Right renal cortex interstitium (tissue), 3 donors: ENCODE measurements at regions not wholly inside any gene's neighbourhood (a gene's known extent, or its start where the extent isn't known, plus 50 kb on each side); places are given as distances from the start of the nearest gene placed in this dataset.

Experiments
- DNase-seq, 3 donors: peaks; one replicate each; pipeline ENCODE4 v3.0.0-alpha.2; 2013; ENCODE audit warnings: low read depth in 3 of 3, low spot score in 2 of 3

DNA sequence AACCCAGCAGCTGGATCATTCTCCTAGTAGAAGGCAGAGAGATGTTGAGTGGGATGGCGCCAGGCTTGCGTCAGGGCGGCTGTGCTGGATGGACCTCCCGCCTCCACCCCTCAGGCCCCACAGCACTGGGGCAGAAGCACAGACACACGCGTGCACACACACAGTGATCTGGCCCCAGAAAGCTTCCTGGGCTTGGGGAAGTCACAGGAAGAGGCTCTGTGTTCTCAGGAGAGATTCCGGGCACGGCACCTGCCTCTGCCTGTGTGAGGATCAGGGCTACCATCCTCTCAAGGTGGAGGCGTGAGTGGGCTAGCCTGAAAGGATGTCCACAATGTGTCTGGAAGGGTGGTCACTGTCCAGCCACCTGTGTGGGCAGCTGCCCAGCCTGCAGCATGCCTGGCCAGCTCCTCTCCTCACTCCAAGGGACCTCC lies 229.8 kb upstream of the HS6ST1 start:
- DNase-seq: no peak

DNA sequence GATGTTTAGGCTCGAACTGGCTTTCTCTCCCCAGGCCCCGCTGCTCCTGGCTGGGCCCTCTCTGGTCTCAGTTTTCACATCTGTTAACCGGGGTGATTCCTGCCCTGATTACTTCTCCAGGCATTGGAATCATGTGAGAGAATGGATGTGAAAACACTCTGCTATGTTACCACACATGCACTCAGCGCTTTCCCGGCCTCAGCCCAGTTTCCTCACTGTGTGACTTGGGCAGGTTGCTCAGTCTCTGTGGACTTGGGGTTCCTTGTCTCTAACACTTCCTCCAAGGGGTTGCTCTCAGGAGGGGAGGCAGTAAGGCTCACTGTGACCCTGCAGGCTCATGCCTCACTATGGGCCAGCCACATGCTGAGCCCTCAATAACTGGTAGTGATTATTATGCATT lies 230.4 kb upstream of the HS6ST1 start:
- DNase-seq: no peak

DNA sequence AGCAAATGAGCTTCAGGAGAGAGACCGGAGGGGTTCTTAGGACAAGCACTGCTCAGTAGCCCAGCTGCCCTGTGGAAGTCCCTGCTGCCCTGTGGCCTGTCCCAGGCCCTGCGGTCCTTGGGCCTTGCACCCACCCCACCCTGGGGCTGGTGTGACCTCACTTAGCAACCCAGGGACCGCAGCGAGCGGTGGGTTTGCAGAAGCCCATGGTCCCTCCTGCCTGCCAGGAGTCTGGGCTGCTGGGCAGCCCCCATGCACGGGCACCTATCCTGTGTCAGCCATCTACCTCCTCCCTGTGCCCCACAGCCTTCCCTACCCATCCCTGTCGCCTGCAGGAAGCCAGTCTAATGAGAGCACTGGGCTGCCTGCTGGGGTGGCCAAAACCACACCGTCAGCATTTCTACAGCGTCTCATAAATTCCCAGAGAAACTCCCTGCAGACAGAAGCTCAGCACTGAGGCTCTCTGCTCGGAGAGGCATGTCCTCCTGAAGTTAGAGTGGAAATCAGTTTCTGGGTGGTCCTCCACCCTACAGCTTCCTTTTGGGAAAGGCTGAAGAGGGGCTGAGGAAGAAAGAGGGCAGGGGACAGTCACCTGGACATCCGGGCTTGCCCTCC lies 231.1 kb upstream of the HS6ST1 start:
- DNase-seq: peak in 2 of 3 donors; percentile 18 to 40

DNA sequence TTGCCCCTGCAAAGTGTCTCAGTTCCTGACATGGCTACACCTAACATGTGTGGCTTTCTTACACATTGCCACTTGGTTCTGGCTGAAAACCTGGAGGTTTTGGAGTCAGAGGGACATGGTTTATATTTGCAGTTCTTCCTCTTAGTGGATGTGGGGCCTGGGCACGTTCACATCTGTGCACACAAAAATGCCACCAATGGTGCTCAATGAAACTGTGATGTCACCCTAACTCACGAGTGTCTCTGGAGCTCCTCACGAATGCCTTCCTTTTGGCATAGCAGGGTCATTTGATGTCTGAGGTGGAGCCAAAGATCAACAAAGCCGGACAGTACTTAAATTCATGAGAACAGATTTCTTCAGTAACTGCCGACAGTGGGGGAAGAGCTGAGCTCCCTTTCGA lies 231.7 kb upstream of the HS6ST1 start:
- DNase-seq: no peak

DNA sequence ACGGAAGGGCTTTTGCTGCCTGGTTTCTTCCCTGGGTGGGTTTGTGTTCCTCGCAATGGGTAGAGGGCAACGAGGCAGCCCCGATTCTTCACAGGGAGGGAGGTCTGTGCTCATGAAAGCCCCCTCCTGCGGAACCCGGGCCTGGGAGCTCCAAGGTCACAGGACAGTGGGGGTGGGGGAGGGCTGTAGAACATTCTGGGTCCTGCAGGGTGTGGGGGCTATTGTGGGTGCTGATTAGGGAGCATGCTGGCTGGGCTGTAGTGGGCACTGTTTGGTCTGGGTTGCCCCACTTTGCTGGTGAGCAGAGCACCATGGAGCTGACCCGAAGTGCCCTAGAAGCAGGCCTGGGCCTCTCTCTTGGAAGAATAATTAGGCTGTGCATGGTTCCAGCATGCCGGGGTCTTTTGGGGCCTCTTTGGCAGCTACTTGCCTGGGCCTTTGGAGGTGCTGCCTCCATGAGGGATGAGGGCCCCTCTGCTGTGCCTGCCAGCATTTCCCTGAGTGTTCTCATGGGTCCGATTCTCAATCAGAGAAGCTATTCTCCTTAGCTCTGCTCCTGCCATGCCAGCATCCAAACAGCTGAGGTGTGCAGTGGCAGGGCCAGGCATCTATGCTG lies 232.2 kb upstream of the HS6ST1 start:
- DNase-seq: no peak

DNA sequence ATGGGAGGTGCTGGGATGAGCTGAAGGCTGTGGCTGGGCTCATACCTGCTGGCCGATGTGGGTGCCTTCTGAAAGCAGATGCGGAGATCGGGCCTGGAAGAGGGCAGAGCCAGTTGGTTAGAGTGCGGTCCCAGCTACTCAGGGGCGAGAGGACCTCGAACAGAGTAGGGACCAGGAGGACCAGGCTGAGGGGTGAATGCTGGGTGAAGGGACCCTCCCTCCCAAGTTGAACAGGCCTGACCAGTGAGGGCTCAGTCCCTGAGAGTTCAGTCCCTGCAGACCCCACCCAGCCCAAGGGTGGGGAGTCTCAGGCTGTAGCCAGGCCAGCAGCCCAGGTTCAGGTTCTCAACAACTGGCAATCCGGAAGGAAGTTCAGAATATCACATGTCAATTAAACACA lies 232.8 kb upstream of the HS6ST1 start:
- DNase-seq: no peak

DNA sequence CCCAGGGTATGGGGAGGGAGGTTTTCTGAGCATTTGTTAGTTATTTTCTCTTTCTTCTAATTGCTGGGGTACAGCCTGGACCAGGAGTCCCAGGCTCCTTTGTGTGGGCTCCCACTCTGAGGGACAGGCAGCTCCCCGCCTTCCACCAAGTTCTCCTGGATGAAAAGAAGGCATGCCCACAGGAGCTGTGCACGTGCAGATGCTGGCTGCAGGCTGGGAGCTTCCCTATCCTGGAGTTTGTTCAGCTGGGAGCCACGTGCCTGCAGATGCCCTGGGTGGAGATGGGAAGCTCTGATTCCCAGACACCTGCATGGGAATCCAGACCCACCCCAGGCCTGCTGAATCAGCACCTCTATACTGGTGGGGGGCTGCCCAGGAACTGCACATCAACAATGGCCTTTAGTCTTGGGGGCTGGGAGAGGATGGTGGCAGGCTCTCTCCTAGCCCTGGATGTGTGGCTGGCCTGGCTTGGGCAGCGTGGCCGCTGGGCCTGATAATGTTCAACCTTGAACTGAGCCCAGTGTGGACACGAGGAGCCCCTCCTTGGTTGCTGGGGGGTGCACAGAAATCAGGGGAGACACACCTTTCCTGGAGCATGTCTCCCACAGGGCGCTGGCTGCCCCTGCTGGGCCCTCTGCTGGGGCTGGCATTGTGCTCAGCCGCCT lies 233.6 kb upstream of the HS6ST1 start:
- no peak for DNase-seq

DNA sequence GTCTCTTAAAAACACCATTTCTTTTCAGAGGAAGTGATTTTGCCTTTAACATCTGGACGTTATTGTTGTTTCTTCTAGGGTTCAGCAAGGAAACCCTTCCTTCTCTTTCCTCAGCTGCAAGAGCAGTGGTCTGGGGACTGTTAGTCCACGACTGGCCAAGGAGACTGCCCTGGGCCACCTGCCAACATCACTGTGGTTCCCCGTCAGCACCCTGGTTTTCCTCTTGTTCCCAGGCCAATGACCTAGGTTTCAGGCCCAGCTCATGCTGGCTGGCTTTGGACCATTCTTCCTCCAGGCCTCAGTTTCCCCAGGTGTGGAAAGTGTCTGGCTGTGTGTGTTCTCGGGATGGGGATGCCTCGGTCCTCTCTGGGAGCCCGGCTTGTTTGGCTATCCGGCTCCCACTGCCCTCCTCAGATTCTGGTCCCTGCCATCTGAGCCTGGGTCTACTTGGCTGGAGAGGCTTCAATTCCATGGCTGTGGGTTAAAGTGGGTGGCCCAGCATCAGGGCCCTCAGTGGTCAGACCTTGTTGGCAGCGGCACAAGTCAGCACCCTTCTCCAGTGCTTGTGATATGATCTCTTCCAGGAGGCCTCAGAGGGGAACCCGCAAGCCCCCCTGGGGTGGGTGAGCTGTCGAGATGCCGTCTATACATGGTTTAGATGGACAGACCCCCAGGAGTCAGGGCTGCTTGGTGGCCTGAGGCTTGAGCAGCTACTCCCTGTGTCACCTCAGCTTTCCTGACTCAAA lies 234.3 kb upstream of the HS6ST1 start:
- no peak for DNase-seq

DNA sequence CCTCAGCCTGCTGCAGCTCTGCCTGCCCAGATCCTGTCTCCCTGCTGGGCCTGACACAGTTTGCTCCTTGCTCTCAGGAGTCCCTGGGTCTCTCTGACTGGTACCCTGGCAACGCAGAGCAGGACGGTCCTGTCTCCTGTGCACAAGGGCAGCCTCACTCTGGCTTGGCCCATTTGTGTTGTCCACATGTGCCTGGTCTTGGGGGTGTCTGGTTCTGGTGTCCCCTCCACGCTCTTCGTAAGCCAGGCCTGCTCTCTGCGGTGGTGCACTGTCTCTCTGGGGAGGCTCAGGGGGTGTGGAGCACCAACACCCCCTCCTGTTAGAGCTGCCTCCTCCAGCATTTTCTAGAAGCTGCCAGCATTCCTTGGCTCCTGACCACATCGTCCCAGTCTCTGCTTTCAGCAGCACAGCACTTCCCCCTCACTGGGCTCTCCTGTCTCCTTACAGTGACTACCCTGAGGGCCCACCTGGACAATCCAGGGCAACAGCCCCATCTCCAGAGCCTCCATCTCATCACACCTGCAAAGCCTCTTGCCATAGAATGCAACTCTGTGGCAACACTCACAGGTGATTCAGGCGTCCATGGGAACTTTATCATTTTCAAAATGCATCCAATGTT lies 235.6 kb upstream of the HS6ST1 start:
- no peak for DNase-seq

DNA sequence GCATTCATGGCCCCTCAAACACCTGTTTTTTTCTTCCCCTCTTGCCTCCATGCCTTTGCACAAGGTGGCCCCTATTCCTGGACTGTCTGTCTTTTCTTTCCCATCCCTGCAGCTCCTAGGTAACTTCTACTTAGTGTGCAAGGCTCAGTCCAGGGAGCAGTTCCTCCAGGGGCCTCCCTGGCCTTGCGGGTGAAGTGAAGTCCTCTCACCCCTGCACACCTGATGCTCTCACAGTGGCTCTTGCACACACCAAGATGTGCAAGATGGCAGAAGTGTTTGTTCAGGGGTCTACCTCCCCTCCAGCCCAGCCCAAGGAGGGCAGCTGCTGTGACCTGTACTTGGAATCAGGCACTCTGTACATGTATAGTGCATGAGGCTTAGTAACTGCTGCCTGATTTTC lies 236.8 kb upstream of the HS6ST1 start:
- no peak for DNase-seq

DNA sequence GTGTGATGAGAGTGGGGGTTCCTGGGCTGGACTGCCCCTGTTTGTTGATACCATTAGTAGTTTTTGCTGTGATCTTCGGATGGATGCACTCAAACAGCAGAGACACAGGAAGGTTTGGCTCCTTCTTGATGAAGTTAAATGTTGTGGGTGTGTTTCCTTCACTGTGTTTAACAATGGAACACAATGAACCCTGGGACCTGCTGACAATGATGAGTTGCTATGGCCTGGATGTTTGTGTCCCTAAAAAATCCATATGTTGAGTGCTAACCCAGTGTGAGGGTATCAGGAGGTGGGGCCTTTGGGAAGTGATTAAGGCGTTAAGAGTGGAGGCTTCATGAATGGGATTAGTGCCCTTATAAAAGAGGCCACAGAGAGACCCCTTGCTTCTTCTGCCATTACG lies 237.4 kb upstream of the HS6ST1 start:
- no peak for DNase-seq

DNA sequence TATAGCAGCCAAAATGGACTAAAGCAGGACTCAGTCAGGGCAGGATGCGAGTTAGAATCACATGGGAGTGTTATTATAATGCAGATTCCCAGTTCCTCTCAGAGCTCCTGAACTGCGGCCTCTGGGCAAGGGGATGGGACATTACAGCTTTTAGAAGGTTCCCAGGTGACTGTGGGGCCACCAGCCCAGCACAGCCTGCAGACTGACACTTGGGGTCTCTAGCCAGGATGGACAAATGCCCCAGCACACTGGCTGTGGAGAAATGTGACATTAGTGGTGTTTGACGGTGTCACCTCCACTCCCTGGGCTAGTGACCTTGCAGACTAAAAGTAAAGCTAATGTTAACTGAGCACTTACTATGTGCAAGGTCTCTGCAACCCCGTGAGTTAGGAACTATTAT lies 238.0 kb upstream of the HS6ST1 start:
- no peak for DNase-seq

DNA sequence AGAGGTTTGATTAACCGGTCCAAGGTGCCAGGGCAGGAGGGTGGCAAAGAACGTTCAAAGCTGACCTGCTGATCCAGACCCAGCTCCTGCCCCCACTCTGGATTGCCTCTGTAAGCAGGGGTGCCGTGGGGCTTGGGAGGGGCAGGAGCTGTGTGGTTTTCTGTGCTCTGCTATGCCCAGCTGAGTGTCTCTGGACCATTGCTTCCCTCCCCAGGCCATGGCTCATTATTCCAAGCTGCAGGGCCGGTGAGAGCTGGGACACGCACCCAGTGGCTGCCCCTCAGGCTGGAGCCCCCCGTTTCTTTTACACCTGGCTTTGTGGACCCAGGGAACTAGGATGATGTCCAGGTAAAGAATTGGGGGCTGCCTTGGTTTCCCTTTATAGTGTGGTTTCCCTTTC lies 238.4 kb upstream of the HS6ST1 start:
- no peak for DNase-seq

DNA sequence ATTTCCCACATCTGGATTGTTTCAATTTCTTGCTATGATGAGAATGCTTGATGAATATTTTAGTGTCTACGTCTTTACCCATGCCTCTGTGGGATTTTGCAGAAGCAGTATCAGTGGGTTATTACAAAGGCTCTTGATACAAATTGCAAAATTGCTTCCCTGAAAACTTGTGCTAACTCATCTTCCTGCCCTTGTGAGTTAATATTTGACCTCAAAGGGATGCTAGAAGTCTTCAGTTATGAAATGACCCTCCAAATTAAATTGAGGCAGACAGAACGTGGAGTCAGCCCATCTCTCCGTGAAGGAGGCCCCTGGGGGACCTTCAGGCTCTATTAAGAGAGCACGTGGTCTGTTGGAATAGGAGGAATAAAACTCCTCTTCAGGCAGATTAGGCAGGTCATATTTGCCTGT lies 239.2 kb upstream of the HS6ST1 start:
- no peak for DNase-seq

DNA sequence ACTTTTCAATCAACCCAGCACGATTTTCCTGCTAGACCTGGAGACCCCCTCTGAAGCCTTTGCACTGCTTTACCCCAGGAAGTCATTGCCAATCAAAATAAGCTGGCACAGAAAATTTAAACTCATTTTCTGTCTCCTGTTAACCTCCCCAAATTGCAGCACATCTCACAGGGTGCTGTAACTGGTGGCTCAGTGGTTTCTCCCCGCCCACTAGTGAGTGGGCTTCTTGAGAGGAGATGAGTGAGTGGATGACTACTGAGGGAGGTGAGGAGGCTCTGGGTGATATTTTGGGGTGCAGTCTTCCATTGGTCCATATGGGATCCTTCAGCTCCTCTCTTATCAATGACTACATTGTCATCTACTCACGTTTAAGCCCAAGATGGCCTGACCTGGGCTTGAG lies 239.8 kb upstream of the HS6ST1 start:
- DNase-seq: no peak

DNA sequence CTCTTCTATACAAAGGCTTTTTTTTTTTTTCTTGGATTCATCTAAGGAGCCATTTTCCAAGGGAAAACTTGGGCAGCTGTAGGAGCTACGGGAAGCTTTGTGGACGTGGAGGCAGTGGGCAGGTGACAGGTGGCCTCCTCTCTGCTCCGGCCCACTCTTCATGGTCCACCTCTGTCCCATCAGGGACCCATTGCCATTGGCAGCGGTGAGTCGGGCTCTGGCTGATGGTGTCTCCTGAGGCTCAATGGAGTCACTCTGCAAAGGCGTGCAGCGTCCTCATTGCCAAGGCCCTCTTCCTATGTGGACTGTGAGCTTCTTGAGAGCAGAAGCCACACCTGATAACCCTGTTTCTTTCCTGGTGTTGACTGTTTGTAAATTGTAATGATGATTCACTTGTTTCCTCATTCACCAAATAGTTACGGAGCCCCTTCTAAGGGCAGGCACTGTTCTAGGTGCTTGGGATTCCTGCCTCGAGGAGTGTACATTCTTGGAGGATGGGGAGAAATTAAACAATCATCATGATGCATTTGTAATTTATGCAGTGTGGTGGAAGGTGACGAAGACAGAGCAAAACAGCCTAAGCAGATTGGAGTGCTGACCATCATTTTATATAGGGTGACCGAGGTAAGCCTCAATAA lies 240.3 kb upstream of the HS6ST1 start:
- no peak for DNase-seq

DNA sequence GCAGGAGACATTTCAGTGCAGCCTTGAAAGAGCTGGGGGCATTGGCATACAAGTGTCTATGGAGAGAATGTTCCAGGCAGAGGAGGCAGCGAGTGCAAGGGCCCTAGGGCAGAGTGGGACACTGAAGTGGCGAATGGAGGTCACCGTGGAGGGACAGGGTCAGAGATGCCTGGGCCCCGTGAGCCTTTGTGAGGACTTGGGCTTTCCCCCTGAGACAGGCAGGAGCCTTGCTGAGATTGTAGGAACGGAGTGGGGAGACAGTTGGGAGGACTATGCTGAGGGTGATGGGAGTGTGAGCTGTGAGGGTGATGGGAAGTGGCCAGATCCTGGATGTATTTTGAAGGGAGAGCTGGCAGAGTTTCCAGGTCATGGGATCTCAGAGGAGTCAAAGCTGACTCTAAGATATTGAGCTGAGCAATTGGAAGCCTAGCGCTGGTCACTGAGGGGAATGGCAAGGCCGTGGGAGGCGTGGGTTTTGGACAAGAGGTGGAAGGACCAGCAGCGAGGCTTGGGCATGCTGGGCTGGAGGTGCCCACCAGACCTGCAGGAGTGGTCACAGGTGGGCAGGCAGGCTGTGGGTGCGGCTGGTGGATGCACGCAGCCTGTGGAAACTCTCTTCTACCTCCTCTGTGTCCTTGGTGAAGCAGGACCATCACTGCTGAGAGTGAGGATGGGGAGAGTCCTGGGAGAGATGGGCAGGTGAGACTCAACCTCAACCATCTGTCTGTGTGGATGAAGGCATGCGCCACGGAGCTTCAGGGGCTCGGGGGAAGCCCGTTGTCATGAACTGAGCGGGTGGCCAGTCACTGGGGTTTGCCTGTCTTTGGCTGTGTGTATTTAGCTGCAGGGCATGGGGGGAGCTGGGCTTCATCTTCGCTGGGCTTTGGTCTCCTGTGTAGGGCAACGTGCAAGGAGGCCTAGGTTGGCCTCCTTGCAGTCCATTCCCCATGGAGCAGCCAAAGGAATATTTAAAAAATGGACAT lies 241.2 kb upstream of the HS6ST1 start:
- DNase-seq: no peak

DNA sequence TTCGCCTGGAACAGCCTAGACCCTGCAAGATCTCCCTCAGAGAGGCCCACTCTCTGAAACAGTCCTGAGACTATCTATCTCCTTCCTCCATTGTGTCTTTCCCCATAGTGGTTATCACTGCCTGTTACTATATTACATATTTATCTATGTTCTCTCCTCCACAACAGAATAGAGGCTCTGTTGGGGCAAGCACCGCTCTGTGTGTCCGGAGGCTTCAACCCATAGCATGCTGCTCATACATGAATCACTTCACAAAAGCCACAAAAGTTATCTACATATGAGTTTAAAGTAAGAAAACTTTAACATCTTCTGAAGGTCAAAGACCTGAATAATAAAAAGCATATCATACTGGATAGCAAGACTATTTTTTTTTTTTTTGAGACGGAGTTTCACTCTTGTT lies 242.1 kb upstream of the HS6ST1 start:
- no peak for DNase-seq

DNA sequence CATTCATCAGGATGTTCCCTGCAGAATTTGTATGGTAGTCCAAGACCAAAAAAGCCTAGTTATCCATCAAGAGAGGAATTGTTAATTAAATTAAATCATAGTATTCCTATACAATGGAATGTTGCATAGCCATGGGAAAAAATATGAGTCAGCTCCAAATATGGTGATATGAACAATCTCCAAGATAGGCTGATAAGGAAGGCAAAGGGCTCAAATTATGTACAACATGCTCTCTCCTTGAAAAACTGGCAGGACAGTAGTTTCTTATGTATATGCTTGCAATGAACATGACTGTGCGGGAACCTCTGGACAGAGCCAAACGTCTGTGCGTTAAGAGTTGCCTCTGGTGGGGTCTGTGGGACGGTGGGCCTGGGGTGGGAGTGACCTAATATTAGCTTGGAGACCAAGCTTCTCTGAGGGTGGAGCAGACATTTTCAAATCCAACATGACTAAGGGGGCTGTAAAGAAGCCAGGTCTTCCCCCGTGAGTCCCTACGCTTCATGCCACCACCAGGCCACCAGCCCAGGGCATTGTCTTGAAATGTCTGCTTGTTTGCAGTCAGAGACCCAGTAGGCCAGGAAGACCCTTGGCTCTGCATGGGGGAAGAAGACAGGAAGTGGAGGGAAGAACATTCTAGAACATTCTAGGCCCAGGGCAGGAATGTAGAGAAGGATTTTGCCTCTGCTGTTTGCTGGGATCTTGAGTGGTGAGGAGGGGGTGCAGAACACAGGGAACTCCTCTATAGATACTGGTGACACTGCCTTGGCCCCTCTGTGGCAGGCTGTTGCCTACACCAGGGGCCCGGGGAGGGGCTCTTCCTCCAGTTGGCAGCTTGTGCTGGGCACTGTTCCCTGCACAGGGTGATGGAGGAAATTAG lies 244.0 kb upstream of the HS6ST1 start:
- DNase-seq: no peak
